HepG2 (cell line): ENCODE measurements at regions not wholly inside any gene's neighbourhood (a gene's known extent, or its start where the extent isn't known, plus 50 kb on each side); places are given as distances from the start of the nearest gene placed in this dataset.

Experiments used
- BORCS8-MEF2B ChIP-seq: sonication (generic); formaldehyde crosslinking; IDR thresholded peaks from 2 replicates; pipeline ENCODE4 v1.8.0; 2022; ENCODE audit warnings: mild to moderate bottlenecking, missing genetic modification reagents
- KLF15 ChIP-seq: sonication (generic); formaldehyde crosslinking; IDR thresholded peaks from 2 replicates; pipeline ENCODE4 v1.8.1; 2023; ENCODE audit warnings: borderline replicate concordance, mild to moderate bottlenecking, inconsistent platforms, missing genetic modification reagents, mixed read lengths
- PRMT3 ChIP-seq: sonication (generic); formaldehyde crosslinking; IDR thresholded peaks from 2 replicates; pipeline ENCODE4 v1.8.1; 2022; ENCODE audit warnings: low read depth, mild to moderate bottlenecking, moderate library complexity, missing genetic modification reagents, borderline replicate concordance
- TSC22D2 ChIP-seq: sonication (generic); formaldehyde crosslinking; IDR thresholded peaks from 2 replicates; pipeline ENCODE4 v1.5.1; 2020; ENCODE audit warnings: missing genetic modification reagents, mild to moderate bottlenecking, borderline replicate concordance
- UBTF ChIP-seq: sonication (generic); formaldehyde crosslinking; IDR thresholded peaks from 2 replicates; pipeline ENCODE4 v1.4.0; 2020; ENCODE audit warnings: mild to moderate bottlenecking, missing genetic modification reagents
- ZIK1 ChIP-seq: sonication (generic); formaldehyde crosslinking; IDR thresholded peaks from 2 replicates; pipeline ENCODE4 v1.5.0; 2020; ENCODE audit warnings: mild to moderate bottlenecking, low read depth, missing genetic modification reagents, borderline replicate concordance
- ZNF121 ChIP-seq: sonication (generic); formaldehyde crosslinking; IDR thresholded peaks from 2 replicates; pipeline ENCODE4 v1.5.0; 2020; ENCODE audit warnings: mild to moderate bottlenecking, missing genetic modification reagents
- TF ChIP-seq, protein P1 (sequence below): sonication (generic); formaldehyde crosslinking; IDR thresholded peaks from 2 replicates; pipeline ENCODE4 v1.5.0; 2020; ENCODE audit warnings: missing genetic modification reagents

GRCh38 chr4:112975567-112976355 lies 73.7 kb upstream of the ANK2 start (continued):
- TF ChIP-seq, protein P1, sequence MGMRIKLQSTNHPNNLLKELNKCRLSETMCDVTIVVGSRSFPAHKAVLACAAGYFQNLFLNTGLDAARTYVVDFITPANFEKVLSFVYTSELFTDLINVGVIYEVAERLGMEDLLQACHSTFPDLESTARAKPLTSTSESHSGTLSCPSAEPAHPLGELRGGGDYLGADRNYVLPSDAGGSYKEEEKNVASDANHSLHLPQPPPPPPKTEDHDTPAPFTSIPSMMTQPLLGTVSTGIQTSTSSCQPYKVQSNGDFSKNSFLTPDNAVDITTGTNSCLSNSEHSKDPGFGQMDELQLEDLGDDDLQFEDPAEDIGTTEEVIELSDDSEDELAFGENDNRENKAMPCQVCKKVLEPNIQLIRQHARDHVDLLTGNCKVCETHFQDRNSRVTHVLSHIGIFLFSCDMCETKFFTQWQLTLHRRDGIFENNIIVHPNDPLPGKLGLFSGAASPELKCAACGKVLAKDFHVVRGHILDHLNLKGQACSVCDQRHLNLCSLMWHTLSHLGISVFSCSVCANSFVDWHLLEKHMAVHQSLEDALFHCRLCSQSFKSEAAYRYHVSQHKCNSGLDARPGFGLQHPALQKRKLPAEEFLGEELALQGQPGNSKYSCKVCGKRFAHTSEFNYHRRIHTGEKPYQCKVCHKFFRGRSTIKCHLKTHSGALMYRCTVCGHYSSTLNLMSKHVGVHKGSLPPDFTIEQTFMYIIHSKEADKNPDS (CRISPR knock-in tag): no peak
- TF ChIP-seq ZNF121 (CRISPR knock-in tag) (no peak), ZIK1 (CRISPR knock-in tag) (no peak), BORCS8-MEF2B (CRISPR knock-in tag) (no peak), UBTF (CRISPR knock-in tag) (no peak), TSC22D2 (CRISPR knock-in tag) (no peak), KLF15 (no peak), PRMT3 (CRISPR knock-in tag) (no peak)
